ENCODE measurements at regions not wholly inside any gene's neighbourhood (a gene's known extent, or its start where the extent isn't known, plus 50 kb on each side); places are given as distances from the start of the nearest gene placed in this dataset.

DNA sequence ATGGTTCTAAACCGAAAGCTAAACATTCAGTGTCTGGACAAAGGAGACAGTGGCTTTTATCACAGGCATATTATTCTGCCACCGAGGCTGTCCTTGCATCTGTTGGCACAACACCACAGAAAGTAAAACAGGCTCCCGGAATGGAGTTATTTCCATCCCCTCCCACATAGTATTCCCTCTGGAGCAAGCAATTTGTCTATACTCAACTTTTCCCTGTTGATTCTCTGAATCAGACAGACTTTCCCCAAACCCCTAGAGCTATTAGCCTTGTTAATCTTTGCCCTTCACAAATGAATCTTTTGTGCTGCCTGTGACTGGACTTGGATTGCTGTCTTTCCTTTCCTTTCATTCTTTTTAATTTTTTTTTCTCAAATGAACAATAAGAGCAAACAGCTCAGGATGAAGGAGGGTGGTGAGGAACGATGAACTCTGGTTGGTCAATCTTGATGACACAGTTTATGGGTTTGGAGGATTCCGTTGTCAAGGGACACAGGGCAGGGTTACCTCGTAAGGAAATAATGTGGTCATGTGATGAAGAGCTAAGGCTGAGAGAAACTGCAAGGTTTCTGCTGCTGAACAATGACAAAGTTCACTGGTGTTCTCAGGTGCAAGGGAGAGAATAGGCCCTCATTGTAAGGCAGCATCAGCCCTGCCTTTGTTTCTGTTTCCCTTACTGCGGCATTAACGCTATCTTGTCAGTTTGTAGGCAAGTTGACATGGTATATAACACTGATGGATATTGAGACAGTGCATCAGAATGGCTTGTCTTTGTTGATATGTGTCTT is 275.0 kb upstream of the BMP2 start:
- peak; percentile 54 for DNase-seq (ENCODE audit: low spot score)

DNA sequence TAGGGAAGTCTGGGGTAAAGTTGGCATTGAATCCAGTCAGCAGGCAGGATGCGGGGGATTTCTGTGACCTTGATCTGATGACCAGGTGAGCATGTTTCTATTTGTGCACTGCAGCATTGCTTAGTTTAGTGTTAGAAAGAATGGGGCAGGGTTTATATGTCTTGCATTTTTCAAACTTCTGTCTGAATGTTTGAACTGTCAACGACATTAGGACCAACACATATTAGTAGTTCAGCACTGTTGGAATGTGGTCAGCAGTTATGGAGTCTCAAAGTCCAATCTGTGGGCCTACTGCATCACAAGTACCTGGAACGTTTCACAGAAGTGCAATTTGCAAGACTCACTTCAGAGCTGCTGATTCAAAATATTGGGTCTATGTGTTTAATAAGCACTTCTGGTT is 276.6 kb upstream of the BMP2 start:
- DNase-seq (ENCODE audit: low spot score), result peak; percentile 75

DNA sequence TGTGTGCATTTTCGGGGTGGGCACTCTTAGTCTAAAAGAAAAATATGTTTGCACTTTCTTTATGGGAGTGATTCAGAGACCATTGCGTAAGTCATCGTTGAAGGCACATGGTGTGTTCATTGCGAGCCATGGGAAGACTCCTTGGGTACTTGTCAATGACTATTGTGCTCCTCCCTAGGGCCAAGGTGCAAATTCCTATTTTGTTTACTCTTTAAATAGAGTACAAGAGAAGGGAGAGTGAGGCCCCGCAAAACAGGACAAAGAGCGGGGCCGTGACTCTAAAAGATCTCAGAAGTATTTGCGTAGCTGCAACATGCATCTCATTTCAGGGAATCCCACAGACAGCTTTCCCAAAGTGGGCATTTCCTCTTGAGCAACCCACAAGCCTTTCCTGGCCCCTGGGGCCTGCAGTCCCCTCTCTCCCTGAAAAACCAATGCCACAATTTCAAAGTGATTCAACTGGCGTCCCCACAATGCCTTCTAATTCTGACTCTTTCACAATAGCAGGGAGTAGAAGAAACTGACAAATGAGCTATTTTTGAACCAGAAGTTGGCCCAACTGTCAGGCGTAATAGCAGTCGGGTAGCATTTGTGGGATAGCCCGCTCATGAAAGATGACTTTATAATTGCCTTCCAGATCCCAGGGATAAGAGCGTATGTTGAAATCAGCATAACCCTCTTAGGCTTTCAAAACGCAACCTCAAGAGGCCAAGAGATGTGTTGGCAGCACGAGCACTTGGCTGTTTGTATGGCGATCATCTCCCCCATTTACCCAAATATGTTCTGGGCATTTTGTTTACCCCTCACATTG is 277.9 kb upstream of the BMP2 start:
- DNase-seq (ENCODE audit: low spot score), result peak; percentile 92

DNA sequence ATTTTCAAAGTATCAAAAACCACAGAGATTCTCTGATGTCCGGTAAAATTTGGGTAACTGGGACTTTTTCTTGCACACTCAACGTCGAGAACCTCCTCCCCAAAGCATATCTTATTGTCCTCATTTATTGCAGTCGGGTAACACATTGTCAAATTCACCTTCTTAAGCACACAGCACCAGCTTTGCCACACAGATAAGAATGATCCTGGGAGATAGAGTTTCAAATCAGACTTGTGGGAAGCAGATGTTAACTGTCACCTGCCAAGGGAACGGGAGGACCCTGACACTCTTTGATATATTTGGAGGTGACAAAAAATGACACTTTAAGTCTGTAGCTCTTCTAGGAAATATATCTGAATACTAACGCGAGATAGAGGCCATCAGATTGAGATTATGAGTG is 282.1 kb upstream of the BMP2 start:
- no peak for DNase-seq (ENCODE audit: low spot score)

DNA sequence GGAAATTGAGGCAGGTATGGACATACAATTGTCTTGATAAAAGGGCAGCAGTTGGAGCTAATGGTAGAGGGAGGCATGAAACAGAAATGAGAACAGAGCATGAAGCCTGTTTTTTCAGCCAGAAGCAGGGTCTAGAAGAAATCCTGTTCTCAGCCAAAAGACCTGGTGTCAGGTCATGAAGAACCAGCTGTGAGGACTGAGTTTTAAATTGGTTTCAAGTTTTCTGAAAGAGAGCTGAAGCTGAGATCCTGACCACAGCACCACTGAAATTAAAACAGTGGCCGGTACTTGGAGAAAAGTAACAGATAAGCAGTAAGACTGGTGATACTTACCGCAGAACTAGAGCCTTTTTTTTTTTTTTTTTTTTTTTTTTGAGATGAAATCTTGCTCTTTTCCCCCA is 283.8 kb upstream of the BMP2 start:
- DNase-seq (ENCODE audit: low spot score), result no peak

DNA sequence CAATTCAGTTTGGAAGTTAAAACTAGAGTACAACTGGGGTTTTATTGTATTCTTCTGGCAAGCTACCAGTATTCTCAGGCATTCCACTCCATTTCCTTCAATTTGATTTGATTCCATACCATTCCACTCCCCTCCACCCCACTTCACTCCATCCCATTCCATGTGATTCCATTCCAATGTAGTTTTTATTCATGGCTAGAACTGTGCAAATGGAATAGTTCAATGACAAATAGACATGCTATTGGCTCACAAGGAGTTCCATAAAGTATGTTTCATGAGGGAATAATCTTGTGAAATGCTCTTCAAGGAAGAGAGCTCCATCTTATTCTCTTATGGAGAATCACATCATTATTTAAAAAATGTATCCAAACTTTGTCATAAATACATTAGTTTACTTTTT is 285.0 kb upstream of the BMP2 start:
- no peak for DNase-seq (ENCODE audit: low spot score)

DNA sequence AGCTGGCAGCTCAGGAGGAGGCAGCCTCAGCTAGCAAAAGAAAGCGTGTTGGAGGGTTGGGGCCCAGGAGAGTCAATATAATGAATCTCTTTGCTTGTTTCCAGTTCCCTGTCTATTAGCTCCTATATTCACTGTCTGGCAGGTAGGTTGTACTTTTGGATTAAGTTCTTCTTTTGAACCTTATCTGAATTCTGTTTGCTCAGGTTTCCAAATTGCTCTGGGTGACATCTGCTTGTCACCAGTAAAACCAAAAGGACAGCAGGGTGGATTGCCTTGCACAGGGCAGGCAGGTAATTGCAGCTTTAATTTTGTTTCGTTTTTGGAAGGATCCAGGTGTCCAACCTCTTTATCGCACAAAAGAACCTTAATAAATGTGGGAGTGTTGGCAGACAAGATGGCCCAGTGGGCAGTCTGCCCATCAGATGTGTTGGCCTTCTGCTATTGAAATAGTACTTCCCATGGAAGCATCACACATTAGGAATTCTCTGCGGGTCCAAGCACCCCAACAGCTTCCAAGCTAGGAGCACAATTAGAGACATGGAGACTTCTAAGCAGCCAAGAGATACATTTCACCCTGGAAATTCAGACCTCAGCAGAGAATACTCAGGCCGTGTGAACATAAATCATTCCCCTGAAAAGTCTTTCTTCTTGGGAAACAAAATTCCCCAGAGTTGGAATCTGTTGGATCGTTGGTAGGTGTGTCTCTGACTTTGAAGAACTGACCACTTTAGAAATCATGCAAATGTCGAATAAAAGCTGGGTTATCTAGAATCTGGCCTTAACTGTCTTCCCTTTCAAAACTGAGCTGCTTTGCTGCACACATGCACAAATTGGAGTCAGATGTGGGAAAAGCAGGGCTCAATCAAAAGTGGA is 286.9 kb upstream of the BMP2 start:
- no peak for DNase-seq (ENCODE audit: low spot score)

DNA sequence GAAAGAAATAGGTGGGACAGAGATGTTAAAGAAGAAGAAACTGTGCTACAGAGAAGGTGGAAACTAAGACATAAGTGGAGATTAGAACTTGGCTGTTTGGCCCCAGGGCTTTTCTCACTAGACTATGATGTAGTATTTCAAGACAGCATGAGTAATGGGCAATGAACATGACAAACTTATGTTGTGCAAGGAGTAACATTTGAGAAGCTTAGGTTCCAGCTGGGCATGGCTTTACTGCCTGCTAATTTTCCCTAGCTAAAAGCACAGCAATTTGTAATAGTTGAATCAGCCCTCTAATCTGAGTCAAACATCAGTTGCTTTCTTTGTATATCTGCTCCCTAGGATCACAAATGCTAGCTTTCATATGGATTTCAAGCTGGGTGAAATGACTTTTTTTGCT is 294.3 kb upstream of the BMP2 start:
- DNase-seq (ENCODE audit: low spot score), result no peak

DNA sequence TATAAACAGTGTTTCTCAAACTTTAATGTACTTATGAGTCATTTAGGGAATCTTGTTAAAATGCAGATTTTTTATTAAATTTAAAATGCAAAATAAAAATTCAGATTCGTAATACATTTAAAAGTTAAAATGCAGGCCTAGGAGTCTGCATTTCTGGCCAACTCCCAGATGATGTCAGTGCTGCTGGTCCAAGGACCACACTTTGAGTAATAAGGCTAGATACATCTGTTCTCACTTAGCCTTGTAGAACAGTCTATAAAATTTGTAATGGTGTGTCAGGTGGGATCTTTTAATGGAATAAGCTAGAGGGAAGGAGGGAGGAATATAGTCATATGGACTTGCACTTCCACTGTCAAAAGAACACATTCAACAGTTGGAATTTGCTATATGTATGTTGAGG is 295.6 kb upstream of the BMP2 start:
- DNase-seq (ENCODE audit: low spot score), result no peak

DNA sequence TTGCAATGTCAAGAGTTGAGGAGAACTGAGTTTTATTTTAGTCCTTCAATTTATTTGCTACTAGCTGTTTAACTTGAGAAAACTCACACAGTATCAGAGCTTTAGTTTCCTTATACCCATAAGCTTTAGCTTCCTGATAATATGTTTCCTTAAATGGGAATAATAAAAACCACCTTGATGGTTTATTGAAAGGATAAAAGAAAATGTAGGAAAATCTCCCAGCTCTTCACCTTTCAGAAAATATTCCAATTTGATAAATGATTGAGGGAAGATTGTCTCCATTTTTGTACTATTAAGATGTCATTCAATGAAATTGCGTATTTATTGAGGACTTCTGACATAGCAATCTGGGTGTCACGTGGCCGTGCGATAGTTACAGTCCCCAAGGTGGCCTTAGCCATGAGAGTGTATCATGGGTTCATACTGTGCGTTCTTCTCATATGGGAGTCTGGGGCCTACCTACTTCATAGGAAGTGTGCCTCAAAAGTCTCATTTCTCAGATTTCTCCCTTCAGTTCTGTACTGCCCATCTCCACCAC is 296.3 kb upstream of the BMP2 start:
- DNase-seq (ENCODE audit: low spot score), result no peak

DNA sequence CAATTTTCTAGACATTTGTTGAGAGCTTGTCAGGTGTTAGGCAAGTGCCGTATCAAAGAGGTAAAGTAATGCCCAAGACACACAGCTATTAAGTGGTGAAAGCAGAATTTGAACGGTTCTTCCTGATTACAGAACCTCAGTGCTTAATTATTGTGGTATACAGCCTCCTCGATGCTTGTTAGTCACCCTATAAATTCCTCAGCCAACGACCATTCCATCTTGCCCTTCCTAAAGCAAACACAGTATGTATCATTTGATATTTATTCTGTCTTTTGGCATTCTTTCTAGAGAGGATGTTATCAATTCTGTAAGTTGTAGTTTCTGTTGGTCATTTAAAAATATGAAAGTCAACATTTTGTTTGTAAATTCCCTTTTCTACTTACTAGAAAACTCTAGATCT is 297.8 kb upstream of the BMP2 start:
- DNase-seq (ENCODE audit: low spot score), result peak; percentile 26

DNA sequence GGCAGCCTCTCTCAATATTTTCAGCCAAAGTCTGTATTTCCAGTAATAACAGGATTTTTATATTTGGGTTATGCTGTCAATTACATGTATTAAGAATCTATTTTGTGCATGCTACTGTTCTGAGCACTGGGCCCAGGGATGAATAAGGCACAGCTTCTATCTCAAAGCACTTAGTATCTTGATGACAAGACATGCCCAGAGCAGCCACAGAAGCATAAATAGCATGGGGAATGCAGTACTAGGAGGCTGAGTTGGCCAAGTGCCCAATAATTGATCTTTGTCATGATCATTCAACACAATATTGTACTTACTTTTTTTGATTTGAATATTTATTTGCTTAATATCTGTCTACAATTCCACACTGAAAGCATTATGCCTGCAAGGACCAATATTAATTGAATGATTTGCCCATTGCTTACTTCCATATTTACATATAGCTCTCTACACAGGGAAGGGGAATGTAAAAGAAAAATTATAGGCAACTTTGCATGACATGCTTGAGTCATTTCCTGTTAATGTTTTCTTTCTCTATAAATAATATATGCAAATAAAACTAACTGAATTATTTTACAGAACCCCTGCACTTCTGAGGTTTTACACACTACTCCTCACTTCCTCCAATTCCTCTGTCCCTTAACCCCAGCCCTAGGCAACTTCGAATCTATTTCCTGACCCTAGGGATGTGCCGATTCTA is 298.9 kb upstream of the BMP2 start:
- peak; percentile 12 for DNase-seq (ENCODE audit: low spot score)

DNA sequence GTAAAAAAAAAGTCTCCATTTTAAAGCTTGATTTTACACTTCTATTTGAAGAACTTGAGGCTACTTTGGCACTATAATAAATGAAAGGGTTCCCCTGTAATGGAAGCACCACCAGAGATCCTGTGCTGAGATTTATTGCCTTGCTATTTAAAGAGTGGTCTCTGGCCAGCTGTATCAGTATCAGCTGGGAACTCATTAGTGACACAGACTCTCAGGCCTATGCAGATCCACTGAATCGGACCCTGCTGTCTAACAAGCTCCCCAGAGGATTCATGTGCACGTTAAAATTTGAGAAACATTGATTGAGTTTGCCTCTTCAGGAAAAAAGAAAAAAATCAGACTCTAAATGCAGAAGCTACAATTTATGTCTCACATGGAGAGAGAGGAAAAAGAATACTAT is 299.9 kb upstream of the BMP2 start:
- DNase-seq (ENCODE audit: low spot score), result no peak

DNA sequence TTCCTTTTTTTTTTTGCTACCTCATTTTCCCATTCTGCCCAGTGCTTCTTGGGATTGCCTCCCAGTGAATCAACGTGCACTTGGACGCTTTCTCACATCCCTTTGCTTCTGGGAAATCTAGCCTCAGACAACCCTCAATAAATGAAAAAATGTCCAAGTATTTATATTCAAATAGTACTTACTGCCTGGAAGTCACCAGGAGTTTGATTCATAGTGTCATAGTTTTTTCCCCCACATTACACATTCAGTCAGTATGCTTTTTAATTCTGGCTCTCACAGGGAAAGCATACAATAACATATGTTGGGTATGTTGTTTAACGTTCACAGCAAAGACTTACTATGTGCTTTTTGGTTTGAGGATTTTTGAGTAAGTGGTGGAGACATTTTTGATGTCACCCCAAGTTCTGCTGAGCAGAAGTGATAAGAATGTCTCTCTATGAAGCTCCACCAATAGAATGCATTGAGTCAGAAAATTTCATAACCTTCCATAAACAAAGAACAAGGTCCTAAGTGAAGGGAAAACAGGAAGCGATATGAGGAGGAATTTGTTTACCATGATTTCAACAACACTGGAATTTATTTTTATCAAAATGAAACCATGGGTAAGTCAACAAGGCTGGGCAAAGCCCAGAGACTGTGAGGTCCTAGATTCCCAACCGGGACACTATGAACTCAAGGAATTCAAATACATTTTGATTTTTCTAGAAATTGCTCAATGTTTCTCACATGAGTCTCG is 301.2 kb upstream of the BMP2 start:
- DNase-seq (ENCODE audit: low spot score), result peak; percentile 16

DNA sequence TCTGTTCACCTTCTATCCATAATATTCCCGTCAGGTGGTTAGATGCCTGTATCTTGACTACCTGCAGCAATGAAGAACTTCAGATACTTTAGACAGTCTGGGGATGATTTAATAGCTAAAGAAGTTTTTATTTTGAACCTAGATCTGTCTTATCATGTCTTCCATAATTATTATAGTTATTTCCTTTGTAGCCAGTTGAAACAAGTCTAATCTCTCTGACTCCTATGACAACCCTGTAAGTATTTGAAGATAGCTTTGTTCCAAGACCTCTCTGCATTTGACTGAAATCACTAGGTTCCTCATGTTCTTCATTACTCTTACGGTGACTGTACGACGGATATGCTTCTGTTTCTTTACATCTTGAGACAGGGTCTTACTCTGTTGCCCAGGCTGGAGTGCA is 316.6 kb upstream of the BMP2 start:
- DNase-seq (ENCODE audit: low spot score), result no peak

DNA sequence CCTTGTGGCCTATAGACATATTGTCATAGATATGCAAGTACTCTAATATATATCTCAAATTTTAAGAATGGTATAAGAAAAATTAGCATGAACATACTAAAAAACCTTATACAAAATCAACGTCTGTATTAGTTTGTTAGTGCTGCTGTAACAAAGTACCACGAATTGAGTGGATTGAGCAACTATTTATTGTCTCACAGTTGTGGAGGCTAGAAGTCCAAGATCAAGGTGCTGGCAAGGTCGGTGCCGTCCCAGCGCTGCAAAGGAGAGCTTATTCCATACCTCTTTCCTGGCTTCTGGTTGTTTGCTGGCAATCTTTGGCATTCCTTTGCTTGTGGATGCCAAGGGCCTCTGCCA is 317.6 kb upstream of the FERMT1 start:
- DNase-seq (ENCODE audit: low spot score), result no peak

DNA sequence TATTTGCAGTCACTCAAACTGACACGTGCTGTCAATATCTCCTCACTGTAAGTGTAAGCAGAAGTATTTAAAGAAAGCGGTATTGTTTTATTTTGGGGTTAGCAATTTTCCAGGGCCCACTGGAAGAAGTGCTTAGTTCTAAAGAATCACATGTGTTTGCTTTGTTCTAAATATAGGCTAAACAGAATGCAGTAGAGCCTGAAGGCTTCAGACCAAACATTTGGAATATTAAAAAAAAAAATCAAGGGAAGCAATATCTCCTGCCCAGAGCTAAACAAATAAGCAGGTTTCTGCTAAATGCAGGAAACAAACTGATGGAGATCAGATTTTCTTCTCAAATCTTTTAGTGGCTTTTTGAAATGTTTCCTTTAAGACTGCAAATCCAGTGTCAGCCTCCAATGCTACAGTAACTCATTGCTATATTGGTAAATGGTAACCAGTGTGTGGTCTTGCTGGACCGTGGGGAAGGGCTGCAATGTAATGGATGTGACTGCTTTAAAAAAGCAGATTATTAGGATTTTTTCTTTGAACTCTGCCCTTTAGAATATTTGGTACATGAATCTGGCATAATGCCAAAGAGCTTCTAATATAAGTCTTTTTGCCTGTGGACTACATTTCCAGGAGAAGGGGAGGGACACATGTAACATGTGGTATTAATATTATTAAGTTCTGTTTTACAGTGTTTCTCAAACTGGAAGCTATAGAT is 317.1 kb upstream of the FERMT1 start:
- no peak for DNase-seq (ENCODE audit: low spot score)

DNA sequence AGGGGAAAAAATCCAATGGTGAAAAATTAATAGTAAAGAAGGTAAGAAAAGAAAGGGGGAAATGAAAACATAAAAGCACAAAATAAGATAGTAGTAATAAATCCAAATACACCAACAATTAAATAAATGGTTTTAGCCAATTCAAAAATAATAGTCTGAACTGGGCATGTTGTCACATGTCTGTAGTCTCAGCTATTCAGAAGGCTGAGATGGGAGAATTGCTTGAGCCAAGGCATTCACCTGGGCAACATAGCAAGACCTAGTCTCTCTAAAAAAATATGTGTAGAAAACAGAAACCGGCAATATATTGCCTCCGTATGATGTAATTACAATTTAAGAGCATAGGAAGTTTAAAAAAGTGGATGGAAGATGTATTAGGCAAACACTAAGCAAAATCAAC is 311.3 kb upstream of the FERMT1 start:
- DNase-seq (ENCODE audit: low spot score), result no peak

DNA sequence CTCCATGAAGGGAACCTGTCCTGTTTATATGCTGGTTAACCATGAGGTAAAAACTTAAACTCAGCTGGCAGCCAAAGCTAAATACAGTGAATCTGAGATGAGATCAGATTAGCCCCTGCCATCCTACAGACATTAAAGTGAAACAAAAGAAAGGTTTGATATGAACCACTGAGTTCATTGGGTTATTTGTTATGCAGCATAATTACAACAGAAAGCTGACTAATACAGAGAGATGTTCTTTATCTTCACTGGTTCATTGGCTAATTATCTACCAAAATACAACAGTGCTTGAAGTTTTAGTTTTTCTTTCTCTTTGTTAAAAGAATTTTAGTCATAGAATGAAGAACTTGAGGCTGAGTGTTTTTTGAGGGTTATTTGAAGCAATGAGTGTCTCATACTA is 307.6 kb upstream of the FERMT1 start:
- DNase-seq (ENCODE audit: low spot score), result no peak

DNA sequence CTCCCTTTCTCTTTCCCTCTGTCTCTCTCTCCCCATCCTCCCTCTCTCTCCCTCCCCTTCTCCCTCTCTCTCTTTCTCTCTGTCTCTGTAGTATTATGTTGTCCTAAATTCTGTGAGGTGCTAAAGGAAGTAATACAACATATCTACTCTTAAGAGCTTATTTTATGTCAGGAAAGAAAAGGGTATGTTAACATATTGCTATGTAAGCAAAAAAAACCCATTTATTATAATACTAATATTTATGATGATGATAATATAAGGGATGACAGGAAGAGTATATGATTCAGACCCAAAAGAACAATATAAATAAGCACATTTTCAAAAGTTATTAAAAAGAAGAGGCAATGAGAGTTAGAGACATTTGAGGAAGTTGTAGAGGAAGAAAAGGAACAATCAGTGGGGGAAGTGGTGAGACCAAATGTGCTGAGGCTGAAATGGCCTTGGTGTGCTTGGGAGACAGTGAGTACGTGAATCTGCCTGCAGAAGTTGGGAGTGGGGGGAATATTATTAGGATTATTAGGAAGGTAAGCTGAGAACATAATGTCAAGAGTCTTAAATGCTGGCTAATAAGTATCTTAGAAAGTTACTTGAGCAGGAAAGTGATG is 303.6 kb upstream of the FERMT1 start:
- no peak for DNase-seq (ENCODE audit: low spot score)

All from HT-29 (cell line).